ENCODE measurements at regions not wholly inside any gene's neighbourhood (a gene's known extent, or its start where the extent isn't known, plus 50 kb on each side); places are given as distances from the start of the nearest gene placed in this dataset.

DNA sequence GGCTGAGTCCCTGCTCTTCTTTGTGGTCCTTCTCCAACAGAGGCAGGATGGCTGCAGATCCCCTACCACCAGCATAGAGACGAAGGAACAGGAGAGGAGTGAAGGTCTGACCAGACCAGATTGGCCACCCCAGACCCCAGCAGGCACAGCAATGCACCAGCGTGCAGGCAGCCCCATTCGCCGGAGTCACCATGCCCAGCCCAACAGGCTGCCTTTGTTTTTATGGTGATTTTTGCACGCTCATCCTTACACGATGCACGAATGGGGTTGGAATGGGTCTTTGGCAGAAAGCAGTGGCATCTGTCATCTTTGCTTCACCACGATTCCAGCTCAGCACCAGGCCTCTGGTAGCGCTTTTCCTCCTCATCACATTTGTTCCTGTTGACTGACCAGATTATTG lies 427.6 kb downstream of the INHBA start:
- peaks cover 8% of the 10 kb centered on the region for H3K4me1 Mint-ChIP-seq (ENCODE audit: unreplicated experiment)
- H3K4me3 Mint-ChIP-seq (ENCODE audit: unreplicated experiment): no peak overlapping the region
- no peak overlapping the region for H3K27ac Mint-ChIP-seq (ENCODE audit: unreplicated experiment)
- no peak for DNase-seq (ENCODE audit: extremely low spot score, unreplicated experiment)
- TF ChIP-seq, protein P1, sequence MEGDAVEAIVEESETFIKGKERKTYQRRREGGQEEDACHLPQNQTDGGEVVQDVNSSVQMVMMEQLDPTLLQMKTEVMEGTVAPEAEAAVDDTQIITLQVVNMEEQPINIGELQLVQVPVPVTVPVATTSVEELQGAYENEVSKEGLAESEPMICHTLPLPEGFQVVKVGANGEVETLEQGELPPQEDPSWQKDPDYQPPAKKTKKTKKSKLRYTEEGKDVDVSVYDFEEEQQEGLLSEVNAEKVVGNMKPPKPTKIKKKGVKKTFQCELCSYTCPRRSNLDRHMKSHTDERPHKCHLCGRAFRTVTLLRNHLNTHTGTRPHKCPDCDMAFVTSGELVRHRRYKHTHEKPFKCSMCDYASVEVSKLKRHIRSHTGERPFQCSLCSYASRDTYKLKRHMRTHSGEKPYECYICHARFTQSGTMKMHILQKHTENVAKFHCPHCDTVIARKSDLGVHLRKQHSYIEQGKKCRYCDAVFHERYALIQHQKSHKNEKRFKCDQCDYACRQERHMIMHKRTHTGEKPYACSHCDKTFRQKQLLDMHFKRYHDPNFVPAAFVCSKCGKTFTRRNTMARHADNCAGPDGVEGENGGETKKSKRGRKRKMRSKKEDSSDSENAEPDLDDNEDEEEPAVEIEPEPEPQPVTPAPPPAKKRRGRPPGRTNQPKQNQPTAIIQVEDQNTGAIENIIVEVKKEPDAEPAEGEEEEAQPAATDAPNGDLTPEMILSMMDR (IDR thresholded peaks at IDR 0.05): no peak
- H3K36me3 Mint-ChIP-seq (ENCODE audit: unreplicated experiment): no peaks in the 10 kb centered on the region
- peaks cover 9% of the 10 kb centered on the region for H3K9me3 Mint-ChIP-seq (ENCODE audit: unreplicated experiment)
- H3K27me3 Mint-ChIP-seq (ENCODE audit: unreplicated experiment): no peaks in the 10 kb centered on the region

DNA sequence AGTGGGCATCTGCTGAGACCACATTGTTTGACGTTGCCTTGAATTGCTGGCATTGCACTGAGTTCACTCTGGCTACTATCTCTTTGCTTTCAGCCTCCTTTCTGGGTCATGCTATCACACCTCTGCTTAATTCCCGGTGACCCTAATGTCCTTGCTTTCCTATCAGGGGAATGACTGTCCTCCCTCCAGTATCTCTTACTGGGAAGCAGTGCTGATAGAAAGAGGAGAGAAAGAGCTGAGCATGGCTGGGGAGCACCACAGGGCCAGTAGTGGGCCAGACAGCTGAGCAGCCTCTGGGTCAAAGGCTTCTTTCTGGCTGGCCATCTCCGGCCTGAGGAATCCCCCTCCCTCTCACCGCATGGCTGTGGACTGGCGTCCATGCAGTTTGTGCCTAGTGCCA lies 428.7 kb downstream of the INHBA start:
- no peak for DNase-seq (ENCODE audit: extremely low spot score, unreplicated experiment)
- Mint-ChIP-seq H3K27me3 (ENCODE audit: unreplicated experiment) (no peaks in the 10 kb centered on the region), H3K27ac (ENCODE audit: unreplicated experiment) (no peak overlapping the region), H3K36me3 (ENCODE audit: unreplicated experiment) (no peaks in the 10 kb centered on the region), H3K9me3 (ENCODE audit: unreplicated experiment) (peaks cover 9% of the 10 kb centered on the region), H3K4me3 (ENCODE audit: unreplicated experiment) (no peak overlapping the region), H3K4me1 (ENCODE audit: unreplicated experiment) (peaks cover 8% of the 10 kb centered on the region)
- TF ChIP-seq, protein P1 (IDR thresholded peaks at IDR 0.05): no peak

DNA sequence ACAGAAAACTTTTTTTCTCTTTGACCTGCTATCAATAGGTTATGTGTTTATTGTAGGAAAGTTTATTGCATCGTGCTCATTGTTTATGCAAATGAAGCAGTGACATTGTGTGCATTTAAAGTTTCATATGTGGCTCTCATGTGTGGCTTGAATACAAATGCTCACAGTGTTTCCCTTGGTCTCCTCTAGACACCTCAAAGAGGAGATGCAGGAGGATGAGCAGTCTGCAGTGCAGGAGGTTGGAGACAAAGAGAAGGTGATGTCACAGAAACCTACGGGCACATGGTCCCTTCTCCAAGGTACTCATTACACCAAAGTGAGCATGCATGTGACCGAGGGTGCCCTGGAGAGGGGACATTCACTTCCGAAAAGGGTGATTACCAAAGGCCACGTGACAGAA lies 430.2 kb downstream of the INHBA start:
- DNase-seq (ENCODE audit: extremely low spot score, unreplicated experiment): no peak
- no peak overlapping the region for H3K4me3 Mint-ChIP-seq (ENCODE audit: unreplicated experiment)
- no peaks in the 10 kb centered on the region for H3K27me3 Mint-ChIP-seq (ENCODE audit: unreplicated experiment)
- H3K27ac Mint-ChIP-seq (ENCODE audit: unreplicated experiment): no peak overlapping the region
- TF ChIP-seq, protein P1 (IDR thresholded peaks at IDR 0.05): no peak
- no peaks in the 10 kb centered on the region for H3K36me3 Mint-ChIP-seq (ENCODE audit: unreplicated experiment)
- peaks cover 8% of the 10 kb centered on the region for H3K4me1 Mint-ChIP-seq (ENCODE audit: unreplicated experiment)
- H3K9me3 Mint-ChIP-seq (ENCODE audit: unreplicated experiment): peaks cover 4% of the 10 kb centered on the region

DNA sequence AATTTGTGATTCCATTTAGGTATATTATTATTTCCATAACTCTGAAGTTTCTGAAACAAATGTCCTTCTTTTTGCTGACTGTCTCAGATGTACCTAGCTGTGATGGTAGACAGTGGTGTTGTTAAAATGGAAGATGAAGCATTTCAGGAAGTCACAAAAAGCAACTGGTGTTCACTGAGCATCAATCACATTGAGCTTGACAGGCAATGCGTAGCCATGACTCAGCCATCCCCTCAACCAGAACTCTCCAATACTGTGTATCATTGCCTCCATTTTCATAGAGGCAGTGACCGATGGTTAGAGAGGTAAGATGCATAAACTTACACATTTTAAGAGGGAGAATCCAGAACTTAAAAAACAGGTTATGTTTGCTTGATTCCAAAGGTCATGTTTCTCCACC lies 434.0 kb downstream of the INHBA start:
- H3K36me3 Mint-ChIP-seq (ENCODE audit: unreplicated experiment): no peaks in the 10 kb centered on the region

DNA sequence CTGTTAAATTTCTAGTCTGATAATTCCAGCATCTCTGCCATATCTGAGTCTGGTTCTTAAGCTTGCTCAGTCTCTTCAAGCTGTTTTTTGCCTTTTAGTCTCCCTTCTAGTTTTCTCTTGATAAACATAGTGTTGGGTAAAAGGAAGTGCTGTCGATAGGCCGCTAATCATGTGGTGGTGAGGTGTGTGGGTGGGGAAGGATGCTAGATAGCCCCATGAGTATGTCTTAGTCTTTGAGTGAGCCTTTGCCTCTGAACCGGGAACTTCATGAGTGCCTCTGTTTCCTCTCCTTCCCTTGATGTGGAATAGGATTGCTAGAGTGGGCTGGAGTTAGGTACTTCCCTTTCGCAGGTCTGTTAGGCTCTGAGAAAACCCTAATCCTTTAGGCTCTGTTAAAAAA lies 441.8 kb downstream of the INHBA start:
- peaks cover 14% of the 10 kb centered on the region for H3K9me3 Mint-ChIP-seq (ENCODE audit: unreplicated experiment)
- peaks cover 4% of the 10 kb centered on the region for H3K4me1 Mint-ChIP-seq (ENCODE audit: unreplicated experiment)
- no peak for DNase-seq (ENCODE audit: extremely low spot score, unreplicated experiment)
- TF ChIP-seq, protein P1 (IDR thresholded peaks at IDR 0.05): no peak
- H3K4me3 Mint-ChIP-seq (ENCODE audit: unreplicated experiment): no peak overlapping the region
- peaks cover 2% of the 10 kb centered on the region for H3K36me3 Mint-ChIP-seq (ENCODE audit: unreplicated experiment)
- no peaks in the 10 kb centered on the region for H3K27me3 Mint-ChIP-seq (ENCODE audit: unreplicated experiment)
- H3K27ac Mint-ChIP-seq (ENCODE audit: unreplicated experiment): no peak overlapping the region

More for the DNA sequence above, 434.0 kb downstream of the INHBA start:
- TF ChIP-seq, protein P1 (IDR thresholded peaks at IDR 0.05): no peak
- Mint-ChIP-seq H3K9me3 (ENCODE audit: unreplicated experiment) (no peaks in the 10 kb centered on the region), H3K27ac (ENCODE audit: unreplicated experiment) (no peak overlapping the region), H3K4me1 (ENCODE audit: unreplicated experiment) (peaks cover 5% of the 10 kb centered on the region), H3K27me3 (ENCODE audit: unreplicated experiment) (no peaks in the 10 kb centered on the region), H3K4me3 (ENCODE audit: unreplicated experiment) (no peak overlapping the region)
- no peak for DNase-seq (ENCODE audit: extremely low spot score, unreplicated experiment)

All from osteocyte (in vitro differentiated cells).